Sciatic nerve (tissue), 2 donors: ENCODE measurements at regions not wholly inside any gene's neighbourhood (a gene's known extent, or its start where the extent isn't known, plus 50 kb on each side); places are given as distances from the start of the nearest gene placed in this dataset.

Experiments used
- ATAC-seq: fragments of 200-7000 bp; cut with Tn5 transposase; one replicate; pipeline ENCODE4 v1.9.1; 2020; ENCODE audit warnings: mild to moderate bottlenecking, moderate library complexity
- DNase-seq: peaks from one replicate; pipeline ENCODE4 v3.0.0-alpha.2; 2020; ENCODE audit warnings: low spot score
- intact Hi-C: fragments of 100-400 bp; cut with DNase I; formaldehyde crosslinking; loops from one replicate; pipeline ENCODE4 v1.14.2; 2022
- donor health status: DM: no; HTN: no; CAD: no.
- donor health status: DM: no; HTN: no; CAD: no.

- DNase-seq (no peak), ATAC-seq (no peak)
- intact Hi-C loops: no loop called here
Observed at GRCh38 chr1:37259019-37259418, 215.4 kb upstream of the ZC3H12A start.

DNA sequence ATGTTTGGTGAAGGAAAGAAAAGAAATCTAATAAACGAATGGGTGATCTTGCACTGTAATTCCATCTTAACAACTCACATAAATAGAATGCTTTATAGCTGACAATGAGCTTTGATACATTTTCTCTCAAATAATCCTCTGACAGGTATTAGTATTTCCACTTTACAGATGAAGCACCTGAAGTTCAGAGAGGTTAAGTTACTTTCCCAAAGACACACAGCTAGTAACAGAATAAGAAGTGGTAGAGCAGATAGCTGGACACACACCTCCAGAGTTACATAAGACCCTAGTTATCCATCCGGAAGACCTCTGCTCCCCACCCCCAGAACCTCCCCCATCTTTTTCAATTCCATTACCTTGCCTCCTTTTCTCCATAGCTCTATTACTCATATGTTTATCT lies 213.3 kb upstream of the ZC3H12A start:
- DNase-seq (no peak), ATAC-seq (no peak)
- intact Hi-C loops: no loop called here

DNA sequence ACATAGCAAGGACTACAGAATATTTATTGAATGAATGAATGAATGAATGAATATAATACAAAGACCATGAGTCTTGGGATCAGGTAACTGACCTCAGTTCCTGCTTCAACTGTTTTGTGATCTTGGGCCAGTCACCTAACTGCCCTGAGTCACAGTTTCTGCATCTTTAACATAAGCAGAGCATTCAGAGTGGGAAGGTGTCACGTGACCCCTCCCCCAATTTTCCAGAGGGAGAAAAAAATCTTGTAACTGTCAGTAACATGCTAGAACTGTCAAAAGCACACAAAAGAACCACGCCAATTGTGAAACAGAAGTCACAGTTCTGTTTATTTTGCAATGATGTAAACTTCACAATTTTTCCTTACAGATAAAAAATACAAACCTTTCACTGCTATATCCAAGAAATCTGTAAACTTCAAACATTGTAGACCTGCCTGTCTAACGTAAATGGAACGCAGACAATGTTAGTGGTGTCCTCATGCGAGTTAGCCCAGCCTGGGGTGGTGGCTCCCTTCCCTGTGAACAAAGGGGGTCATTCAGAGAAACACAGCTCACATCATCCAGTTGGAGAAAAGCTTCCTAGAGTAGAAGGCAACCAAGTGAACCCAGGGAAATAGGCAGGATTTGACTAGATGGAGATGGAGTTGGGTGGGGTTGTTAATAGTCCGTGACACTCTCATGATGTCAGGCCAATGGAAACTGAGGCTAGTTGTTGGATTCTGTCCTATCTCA lies 211.8 kb upstream of the ZC3H12A start:
- intact Hi-C loops: no loop called here
- DNase-seq: no peak
- no peak for ATAC-seq

DNA sequence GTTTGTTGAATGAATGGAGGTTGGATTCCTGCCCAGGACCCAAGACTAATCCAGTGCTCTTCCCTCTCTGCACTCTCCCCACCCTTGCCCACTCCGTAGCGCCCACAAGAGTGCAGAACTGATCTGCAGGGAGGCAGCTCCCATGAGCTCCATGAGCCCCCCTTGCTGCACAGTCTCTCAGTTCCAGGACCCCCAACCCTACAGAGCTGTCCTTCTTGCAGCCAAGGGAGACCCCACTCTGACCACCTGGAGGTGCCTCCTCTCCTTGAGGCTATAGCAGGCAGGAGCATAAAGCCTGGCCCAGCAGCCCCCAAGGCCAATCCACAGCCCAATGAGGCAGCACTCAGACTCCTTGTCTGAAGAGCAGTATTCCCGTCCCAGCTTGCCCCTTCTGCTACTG lies 209.2 kb upstream of the ZC3H12A start:
- ATAC-seq (no peak), DNase-seq (no peak)
- intact Hi-C loops: no loop called here

DNA sequence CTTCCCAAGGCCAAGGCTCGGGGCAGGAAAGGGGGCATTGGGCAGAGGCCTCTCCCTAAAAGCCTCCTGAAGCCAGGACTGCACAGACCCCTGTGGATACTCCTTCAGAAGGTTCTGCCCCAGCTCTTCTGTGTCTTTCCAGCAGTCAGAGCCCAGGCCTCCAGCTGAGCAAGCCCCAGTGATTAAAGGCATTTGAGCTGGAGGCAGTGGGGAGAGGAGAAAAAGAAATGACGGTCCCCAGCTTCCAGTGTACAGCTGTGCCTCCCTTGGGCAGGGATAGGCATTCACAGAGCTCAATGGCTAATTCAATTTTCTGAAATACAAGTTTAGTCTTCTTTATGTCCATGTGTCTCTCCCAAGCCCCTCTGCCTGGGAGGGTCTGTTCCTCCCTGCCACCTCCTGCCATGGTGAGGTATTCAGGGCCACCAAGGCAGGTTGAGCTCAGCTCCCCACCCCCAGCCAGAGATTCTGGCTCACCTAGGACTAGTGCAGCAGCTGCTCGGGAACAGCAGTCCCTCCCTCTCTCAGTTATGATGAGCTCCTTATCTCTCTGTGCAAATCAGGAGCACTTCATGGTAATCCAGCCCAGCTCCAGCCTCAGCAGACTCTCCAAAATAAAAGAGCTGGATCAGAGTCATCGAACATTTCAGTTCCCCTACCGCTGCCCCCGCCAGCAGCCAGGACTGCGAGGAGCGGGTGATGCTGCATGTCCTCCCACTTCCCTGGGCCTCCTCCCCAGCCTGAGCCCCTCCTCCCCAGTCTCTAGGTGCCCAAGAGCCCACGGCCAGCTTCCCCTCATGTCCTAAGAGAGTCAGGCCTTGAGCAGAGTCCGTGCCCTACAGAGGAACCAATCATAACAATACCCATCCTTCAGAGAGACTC lies 208.4 kb upstream of the ZC3H12A start:
- DNase-seq (no peak), ATAC-seq (no peak)
- intact Hi-C loops: no loop called here

- DNase-seq (no peak), ATAC-seq (no peak)
- intact Hi-C loops: no loop called here
Observed at GRCh38 chr1:37267111-37267835, 207.1 kb upstream of the ZC3H12A start.

- DNase-seq (no peak), ATAC-seq (no peak)
- intact Hi-C loops: no loop called here
Observed at GRCh38 chr1:37270639-37271038, 203.7 kb upstream of the ZC3H12A start.

DNA sequence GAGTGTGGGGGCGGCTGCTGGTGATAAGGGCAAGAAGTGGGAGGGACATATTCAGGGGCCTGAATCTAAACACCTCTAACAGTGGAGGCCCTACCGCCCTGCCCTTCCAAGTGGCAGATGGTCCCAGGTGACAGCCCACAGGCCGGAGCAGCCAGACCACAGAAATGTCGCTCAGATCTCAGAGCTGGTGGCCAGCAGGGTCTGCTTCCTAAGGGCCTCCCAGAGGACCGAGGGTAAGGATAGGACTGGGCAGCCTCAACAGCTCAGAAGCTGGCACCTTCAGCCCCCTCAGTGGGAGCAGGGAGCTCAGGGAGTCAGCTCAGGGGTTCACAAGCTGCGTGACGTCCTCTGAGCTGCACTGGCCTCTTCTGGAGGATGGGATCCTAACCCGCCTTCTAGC lies 201.8 kb upstream of the ZC3H12A start:
- ATAC-seq (no peak), DNase-seq (no peak)
- intact Hi-C loops: no loop called here

DNA sequence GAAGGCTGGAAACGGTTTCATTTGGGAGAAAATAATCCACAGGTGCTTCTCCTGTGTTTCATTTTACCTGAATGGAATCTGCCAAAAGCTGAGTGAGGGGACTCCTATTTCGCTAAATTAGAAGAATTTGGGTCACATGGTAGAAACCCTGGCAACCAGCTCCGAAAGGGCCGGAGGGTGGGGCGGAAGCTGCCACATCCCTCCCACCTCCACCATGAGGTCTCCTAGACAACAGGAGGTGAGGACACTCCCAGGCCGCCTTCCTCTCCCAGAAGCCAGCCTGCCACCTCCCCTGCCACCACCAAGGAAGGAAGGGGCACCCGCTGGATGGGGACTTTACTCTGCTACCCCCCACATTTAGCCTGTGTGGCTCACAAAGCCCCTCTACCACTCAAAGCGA lies 199.9 kb upstream of the ZC3H12A start:
- no peak for DNase-seq
- no peak for ATAC-seq
- intact Hi-C loops: no loop called here

GRCh38 chr1:37274938-37275631 lies 199.3 kb upstream of the ZC3H12A start:
- DNase-seq (no peak), ATAC-seq (no peak)
- intact Hi-C loops: no loop called here

DNA sequence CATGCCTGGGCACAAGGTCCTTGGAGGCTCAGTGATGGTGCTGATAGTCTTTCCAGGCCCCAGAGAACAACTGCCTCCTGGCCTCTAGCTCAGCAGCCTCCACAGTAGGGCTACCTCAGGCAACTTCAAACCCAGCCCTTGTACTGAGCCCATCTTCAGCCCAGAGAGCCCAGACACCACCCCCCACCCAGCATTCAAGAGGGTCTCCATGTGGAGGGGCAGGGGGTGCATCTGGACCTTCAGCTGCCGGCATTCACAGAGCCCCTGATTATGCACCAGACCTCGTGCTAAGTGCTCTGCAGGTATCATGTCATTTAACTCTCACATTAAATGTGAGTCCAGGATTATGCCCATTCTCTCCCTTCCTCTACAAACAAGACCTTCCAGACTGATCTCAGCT lies 197.0 kb upstream of the ZC3H12A start:
- intact Hi-C loops: no loop called here
- no peak for ATAC-seq

DNA sequence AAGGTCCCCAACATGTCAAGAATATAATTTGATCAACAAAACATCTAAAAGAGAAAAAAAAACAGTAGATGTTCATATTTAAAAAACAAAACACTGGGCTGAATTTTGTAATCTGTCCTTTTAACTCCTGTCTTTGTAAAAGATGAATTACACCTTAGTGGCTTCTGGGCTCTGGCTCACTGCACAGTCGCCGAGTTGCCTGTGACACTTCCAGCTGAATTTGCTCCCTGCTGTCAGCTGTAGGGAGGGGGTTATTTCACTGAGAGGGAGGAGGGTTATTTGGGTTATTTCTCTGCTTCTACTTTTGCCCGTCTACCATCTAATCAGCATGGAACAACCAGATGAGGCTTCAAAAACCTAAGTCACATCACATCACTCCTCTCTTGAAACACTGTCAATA lies 193.0 kb upstream of the ZC3H12A start:
- ATAC-seq: no peak
- intact Hi-C loops: no loop called here

More for the DNA sequence above, 197.0 kb upstream of the ZC3H12A start:
- no peak for DNase-seq

GRCh38 chr1:37282764-37283163 lies 191.6 kb upstream of the ZC3H12A start:
- intact Hi-C loops: no loop called here
- no peak for ATAC-seq
- no peak for DNase-seq

More for the DNA sequence above, 193.0 kb upstream of the ZC3H12A start:
- no peak for DNase-seq

- DNase-seq (no peak), ATAC-seq (no peak)
- intact Hi-C loops: no loop called here
Observed at GRCh38 chr1:37284053-37284452, 190.3 kb upstream of the ZC3H12A start.

- no peak for DNase-seq
- intact Hi-C loops: no loop called here
Observed at GRCh38 chr1:37286881-37287280, 187.5 kb upstream of the ZC3H12A start.

DNA sequence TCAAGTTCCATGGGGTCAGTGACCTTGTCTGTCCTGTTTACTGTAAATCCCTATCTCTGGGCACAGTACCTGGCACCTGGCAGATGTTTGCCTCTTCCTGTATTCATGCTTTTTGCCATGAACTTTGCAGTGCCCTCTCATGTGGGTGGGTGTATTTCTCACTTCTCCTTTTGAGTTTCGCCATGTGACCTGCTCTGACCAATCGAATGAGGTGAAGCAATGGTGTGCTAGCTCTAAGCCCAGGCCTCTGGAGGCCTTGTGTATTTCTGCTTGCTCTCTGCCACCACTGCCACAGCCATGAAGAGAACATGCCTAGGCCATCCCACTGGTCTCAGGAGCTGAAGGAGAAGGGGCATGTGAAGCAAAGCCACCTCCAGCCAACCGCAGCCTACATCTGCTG lies 185.5 kb upstream of the ZC3H12A start:
- ATAC-seq (no peak), DNase-seq (no peak)
- intact Hi-C loops: no loop called here

More at GRCh38 chr1:37286881-37287280, 187.5 kb upstream of the ZC3H12A start:
- ATAC-seq: no peak

GRCh38 chr1:37290718-37291117 lies 183.7 kb upstream of the ZC3H12A start:
- intact Hi-C loops: no loop called here
- DNase-seq (no peak), ATAC-seq (no peak)

- DNase-seq: no peak
- no peak for ATAC-seq
- intact Hi-C loops: no loop called here
Observed at GRCh38 chr1:37292789-37293188, 181.6 kb upstream of the ZC3H12A start.

- intact Hi-C loops: no loop called here
- no peak for ATAC-seq
- no peak for DNase-seq
Observed at GRCh38 chr1:37294096-37294495, 180.3 kb upstream of the ZC3H12A start.
